GM19455 (cell line): ENCODE measurements at regions not wholly inside any gene's neighbourhood (a gene's known extent, or its start where the extent isn't known, plus 50 kb on each side); places are given as distances from the start of the nearest gene placed in this dataset.

Experiments used
- ATAC-seq: cut with Tn5 transposase; IDR thresholded peaks from one replicate; pipeline ENCODE4 v1.9.1; 2021; ENCODE audit not compliant: unreplicated experiment

GRCh38 chr6:169083508-169083874, 170.2 kb downstream of the THBS2 start:
- ATAC-seq = no peak

DNA sequence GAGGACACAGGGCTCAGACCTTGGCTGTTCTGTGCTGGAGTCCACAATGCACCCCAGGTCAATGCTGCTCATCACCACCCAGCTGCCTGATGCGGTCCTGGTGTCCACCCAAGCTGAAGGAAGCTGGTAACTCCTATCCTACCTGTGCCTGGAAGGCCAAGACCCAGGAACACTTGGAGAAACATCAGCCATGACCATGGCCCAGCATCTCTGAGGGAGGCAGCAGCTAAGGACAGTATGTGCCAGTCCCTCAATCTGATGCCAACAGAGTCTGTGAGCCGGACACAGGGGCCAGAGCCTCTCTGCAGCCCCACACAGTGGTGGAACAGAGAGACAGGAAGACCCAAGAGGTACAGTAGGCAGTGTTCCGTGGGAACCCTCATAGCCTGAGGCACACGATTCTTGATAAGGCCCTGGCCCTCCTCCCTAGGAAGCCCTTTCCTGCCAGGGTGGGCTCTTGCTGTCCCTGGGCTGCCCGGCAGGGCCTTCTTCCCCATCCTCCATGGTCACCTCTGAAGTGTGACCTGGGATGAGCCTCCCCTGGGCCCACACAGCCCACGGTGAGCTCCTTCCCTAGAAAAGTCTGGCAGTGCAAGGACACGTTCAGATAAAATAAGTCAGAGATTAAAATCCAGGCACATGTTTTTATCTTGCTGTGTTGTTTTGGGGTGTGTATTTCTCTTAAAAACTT, 170.7 kb downstream of the THBS2 start:
- ATAC-seq = no peak

- no peak for ATAC-seq
Measured at GRCh38 chr6:169082093-169082492, 171.6 kb downstream of the THBS2 start.

- ATAC-seq = no peak
Measured at GRCh38 chr6:169081248-169081647, 172.4 kb downstream of the THBS2 start.

- no peak for ATAC-seq
Measured at GRCh38 chr6:169079650-169080049, 174.0 kb downstream of the THBS2 start.

- no peak for ATAC-seq
Measured at GRCh38 chr6:169078399-169079145, 175.1 kb downstream of the THBS2 start.

DNA sequence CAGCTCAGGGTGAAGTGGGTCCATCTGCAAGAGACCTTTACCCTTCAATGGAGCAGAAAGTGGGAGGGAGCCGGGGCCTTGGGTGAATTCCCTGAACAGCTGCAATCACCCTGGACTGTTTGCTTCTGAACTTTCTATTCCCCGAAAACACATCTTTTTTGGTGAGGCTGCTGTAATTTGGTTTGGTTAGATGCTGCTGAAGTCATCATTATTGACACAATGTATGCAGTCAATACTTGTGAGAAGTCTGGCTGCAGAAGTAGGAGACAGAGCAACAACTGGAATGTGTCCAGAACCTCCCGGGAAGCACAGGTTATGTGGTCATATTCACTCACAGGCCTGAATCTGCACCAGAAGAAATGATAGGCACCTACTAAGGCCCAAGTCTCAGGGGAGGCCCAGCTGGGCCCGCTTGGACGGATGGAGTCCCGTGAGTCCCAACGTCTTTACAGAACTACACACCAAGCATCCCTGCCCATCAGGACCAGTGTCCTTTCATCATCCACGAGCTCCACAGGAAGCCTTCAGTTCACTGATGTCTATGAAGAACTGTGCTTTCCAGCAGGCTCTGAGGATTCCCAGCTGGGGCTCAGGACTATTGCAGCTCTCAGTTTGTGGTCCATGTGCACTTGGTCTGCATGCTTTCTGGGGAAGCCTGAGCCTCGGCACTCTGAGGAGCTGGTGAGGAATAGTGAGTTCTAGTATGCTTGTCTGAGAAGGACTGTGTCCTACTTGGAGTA, 177.6 kb downstream of the THBS2 start:
- no peak for ATAC-seq

- no peak for ATAC-seq
Measured at GRCh38 chr6:169075211-169075914, 178.3 kb downstream of the THBS2 start.

GRCh38 chr6:169074526-169074925, 179.1 kb downstream of the THBS2 start:
- no peak for ATAC-seq

- ATAC-seq = no peak
Measured at GRCh38 chr6:169073311-169073710, 180.3 kb downstream of the THBS2 start.

- ATAC-seq = no peak
Measured at GRCh38 chr6:169072127-169073042, 181.3 kb downstream of the THBS2 start.

DNA sequence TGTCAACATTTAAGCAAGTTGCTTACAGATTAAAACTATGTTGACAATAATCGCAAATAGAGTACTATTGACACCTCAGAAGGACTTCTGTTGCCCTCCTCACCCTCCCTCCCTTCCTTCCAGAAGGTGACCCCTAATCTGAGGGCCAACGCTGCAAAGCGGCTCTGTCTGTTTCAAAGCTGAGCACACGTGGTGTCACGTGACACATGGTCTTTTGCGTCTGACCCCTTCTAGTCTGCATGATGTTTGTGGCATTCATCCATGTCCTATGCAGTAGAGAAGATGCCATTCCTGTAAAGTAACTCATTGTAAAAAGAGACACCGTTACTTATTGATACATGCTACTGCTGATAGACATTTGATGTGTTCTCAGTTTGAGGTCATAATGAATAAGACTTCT, 182.3 kb downstream of the THBS2 start:
- no peak for ATAC-seq

GRCh38 chr6:169070506-169071176, 183.0 kb downstream of the THBS2 start:
- ATAC-seq = no peak

GRCh38 chr6:169069356-169069755, 184.3 kb downstream of the THBS2 start:
- ATAC-seq = no peak

GRCh38 chr6:169064194-169064593, 189.5 kb downstream of the THBS2 start:
- ATAC-seq = no peak

DNA sequence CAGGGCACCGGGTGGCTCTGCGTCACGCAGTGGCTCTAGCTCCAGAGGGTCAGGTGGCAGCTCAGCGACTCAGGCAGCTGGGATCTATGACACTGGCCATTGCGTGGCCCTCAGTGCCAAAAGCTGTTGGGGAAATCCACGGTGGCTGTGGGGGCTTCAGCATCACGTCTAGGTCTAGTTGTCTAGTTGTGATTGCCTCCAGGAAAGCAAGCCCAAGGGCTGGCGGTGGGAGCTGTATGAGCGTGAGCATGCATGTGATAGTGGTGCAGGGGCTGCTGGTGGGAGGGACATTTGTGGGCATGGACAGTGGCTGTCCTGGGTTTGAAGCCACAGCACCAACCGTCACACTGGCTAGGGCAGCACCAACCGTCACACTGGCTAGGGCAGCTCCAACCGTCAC, 191.4 kb downstream of the THBS2 start:
- no peak for ATAC-seq

GRCh38 chr6:169058634-169059033, 195.0 kb downstream of the THBS2 start:
- no peak for ATAC-seq

DNA sequence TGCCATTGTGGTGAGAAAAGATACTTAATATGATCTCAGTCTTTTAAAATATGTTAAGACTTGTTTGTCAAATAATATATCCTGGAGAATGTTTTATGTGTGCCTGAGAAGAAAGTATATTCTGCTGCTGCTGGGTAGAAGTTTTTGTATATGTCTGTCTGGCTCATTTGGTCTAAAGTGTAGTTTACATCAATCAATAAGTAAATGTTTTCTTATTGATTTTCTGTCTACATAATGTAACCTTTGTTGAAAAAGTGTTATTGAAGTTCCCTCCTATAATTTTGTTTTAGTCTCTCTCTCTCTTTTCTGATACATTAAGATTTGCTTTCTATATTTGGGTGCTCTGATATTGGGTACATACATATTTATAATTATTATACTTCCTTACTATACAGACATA, 201.2 kb downstream of the THBS2 start:
- no peak for ATAC-seq

DNA sequence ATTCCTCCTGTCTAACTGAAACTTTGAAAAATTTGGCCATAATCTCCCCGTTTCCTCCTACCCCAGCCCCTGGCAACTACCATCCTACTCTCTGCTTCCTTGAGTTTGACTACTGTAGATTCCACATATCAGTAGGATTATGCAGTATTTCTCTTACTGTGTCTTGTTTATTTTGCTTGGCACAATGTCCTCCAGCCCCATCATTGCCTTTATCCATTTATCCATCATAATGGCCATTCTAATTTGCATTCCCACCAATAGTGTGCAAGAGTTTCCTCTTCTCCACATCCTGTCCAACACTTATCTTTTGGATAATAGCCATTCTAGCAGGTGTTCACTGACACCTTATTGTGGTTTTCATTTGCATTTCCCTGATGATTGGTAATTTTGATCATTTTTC, 202.3 kb downstream of the THBS2 start:
- no peak for ATAC-seq

GRCh38 chr6:169048865-169049205, 204.8 kb downstream of the THBS2 start:
- no peak for ATAC-seq
